ENCODE measurements at regions not wholly inside any gene's neighbourhood (a gene's known extent, or its start where the extent isn't known, plus 50 kb on each side); places are given as distances from the start of the nearest gene placed in this dataset.

DNA sequence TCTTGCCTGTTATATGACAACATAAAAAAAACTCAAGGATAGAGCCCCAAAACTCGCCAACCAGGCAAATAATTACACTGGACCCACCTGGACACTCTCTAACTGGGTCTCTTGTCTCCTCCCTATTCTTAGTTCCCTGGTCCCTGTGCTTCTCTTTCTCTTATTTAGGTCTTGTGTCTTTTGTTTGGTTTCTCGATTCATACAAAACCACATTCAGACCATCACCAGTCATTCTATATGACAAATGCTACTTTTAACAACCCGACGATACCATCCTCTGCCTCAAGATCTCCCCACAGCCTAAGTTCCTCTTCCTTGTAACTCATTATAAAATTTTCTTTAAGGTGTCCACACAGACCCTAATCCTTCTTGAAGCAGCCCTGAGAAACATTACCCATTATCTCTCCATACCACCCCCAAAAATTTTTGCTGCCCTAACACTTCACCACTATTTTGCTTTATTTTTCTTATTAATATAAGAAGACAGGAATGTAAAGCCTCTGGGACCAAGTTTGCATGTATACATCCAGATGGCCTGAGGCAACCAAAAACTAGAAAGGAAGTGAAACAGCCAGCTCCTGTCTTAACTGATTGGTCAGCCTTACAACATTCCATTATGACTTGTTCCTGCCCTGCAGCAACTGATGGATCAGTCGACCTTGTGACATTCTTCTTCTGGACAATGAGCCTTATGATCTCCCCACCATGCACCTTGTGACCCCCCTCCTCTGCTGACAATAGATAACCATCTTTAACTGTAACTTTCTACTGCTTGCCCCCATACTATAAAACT lies 638.2 kb downstream of the AMY1C start:
- TF ChIP-seq, protein P1, sequence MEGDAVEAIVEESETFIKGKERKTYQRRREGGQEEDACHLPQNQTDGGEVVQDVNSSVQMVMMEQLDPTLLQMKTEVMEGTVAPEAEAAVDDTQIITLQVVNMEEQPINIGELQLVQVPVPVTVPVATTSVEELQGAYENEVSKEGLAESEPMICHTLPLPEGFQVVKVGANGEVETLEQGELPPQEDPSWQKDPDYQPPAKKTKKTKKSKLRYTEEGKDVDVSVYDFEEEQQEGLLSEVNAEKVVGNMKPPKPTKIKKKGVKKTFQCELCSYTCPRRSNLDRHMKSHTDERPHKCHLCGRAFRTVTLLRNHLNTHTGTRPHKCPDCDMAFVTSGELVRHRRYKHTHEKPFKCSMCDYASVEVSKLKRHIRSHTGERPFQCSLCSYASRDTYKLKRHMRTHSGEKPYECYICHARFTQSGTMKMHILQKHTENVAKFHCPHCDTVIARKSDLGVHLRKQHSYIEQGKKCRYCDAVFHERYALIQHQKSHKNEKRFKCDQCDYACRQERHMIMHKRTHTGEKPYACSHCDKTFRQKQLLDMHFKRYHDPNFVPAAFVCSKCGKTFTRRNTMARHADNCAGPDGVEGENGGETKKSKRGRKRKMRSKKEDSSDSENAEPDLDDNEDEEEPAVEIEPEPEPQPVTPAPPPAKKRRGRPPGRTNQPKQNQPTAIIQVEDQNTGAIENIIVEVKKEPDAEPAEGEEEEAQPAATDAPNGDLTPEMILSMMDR (IDR thresholded peaks at IDR 0.05), result no peak
- Histone ChIP-seq H3K9me3 (no peaks in the 10 kb centered on the region), H3K36me3 (no peaks in the 10 kb centered on the region), H3K4me3 (no peak overlapping the region), H3K27me3 (no peaks in the 10 kb centered on the region), H3K4me1 (no peaks in the 10 kb centered on the region), H3K27ac (no peak overlapping the region)
- intact Hi-C loops (cut with DNase I), result no loop called here
- no peak for ATAC-seq
- no peak for DNase-seq

DNA sequence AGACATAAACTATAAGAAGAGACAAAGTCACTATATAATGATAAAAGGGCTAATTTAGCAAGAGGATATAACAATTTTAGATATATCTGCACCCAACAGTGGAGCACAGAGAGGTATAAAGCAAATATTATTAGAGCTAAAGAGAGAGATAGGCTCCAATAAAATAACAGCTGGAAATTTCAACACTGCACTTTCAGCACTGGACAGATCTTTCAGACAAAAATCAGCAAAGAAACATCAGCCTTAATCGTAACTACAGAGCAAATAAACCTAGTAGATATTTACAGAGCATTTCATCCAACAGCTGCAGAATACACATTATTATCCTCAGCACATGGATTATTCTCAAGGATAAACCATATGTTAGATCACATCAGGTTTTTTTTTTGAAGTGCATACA lies 642.9 kb downstream of the AMY1C start:
- TF ChIP-seq, protein P1 (IDR thresholded peaks at IDR 0.05), result no peak
- no peak for ATAC-seq
- DNase-seq, result no peak

DNA sequence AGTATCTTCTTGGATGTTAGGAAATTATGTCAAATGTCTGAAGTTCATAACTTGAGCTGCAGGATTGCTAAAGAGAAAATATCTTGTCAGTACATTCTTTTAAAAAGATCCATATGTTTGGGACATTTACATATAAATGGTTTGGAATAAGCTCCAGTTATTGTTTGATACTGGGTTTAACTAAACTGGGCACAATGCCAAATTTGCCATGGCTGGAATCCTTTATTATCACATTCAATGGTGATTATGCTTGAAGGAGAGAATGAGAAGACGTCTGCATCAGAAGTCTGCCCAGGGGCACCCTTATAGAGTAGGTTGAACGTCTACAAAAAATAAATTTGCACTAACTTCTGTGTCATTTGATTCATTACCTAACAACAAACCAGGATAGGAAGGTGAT lies 652.5 kb downstream of the AMY1C start:
- no peak for DNase-seq
- Histone ChIP-seq H3K4me1 (no peaks in the 10 kb centered on the region), H3K4me3 (no peak overlapping the region), H3K9me3 (no peaks in the 10 kb centered on the region), H3K36me3 (no peaks in the 10 kb centered on the region), H3K27me3 (no peaks in the 10 kb centered on the region), H3K27ac (no peak overlapping the region)
- TF ChIP-seq, protein P1 (IDR thresholded peaks at IDR 0.05), result no peak
- no peak for ATAC-seq
- intact Hi-C loops (cut with DNase I), result no loop called here

More for the DNA sequence above, 642.9 kb downstream of the AMY1C start:
- no peaks in the 10 kb centered on the region for H3K9me3 ChIP-seq
- no peak overlapping the region for H3K4me3 ChIP-seq
- no peaks in the 10 kb centered on the region for H3K27me3 ChIP-seq
- intact Hi-C loops (cut with DNase I), result no loop called here
- H3K27ac ChIP-seq, result no peak overlapping the region
- no peaks in the 10 kb centered on the region for H3K4me1 ChIP-seq
- H3K36me3 ChIP-seq, result no peaks in the 10 kb centered on the region

DNA sequence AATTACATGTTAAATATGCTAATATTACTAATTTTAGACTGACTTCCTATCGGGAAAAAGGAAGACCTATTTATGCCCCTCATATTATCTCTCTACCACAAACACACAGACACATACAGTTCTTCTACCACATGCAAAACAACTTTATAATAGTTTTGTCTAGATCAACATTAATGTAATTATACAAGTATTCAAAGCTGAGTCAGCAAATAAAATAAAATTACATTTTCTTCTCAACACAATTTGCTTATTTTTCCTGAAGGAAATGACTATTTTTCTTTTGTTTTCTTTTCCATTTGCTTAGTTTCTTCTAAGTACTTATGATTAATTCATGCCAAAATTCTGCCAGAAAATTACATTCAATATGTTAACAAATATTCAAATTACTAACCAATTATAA lies 654.2 kb downstream of the AMY1C start:
- no peaks in the 10 kb centered on the region for H3K36me3 ChIP-seq
- intact Hi-C loops (cut with DNase I), result no loop called here
- TF ChIP-seq, protein P1 (IDR thresholded peaks at IDR 0.05), result no peak
- no peaks in the 10 kb centered on the region for H3K27me3 ChIP-seq
- no peaks in the 10 kb centered on the region for H3K4me1 ChIP-seq
- H3K27ac ChIP-seq, result no peak overlapping the region
- H3K4me3 ChIP-seq, result no peak overlapping the region
- ATAC-seq (no peak), DNase-seq (no peak)
- no peaks in the 10 kb centered on the region for H3K9me3 ChIP-seq

DNA sequence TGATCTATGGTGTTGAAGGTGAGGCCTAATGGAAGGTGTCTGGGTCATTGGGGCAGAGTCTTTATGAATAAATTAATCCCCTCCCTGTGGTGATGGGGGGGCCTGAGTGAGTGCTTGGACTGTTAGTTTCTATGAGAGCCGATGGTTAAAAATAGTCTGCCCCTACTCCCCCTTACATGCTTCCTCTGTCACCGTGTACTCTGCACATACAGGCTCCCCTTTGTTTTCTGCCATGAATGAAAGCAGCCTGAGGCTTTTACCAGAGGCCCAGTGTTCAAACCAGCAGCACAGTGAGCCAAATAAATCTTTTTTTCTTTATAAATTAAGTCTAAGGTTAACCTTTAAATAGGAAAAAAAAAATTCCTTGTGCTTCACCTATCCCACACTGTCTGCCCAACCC lies 657.0 kb downstream of the AMY1C start:
- DNase-seq (no peak), ATAC-seq (no peak)
- Histone ChIP-seq H3K27me3 (no peaks in the 10 kb centered on the region), H3K9me3 (no peaks in the 10 kb centered on the region), H3K4me1 (no peaks in the 10 kb centered on the region), H3K4me3 (no peak overlapping the region), H3K27ac (no peak overlapping the region), H3K36me3 (no peaks in the 10 kb centered on the region)
- intact Hi-C loops (cut with DNase I), result no loop called here
- TF ChIP-seq, protein P1 (IDR thresholded peaks at IDR 0.05), result no peak

Measured in upper lobe of right lung (tissue), 1 donor.